Adrenal gland (tissue), 5 donors: ENCODE measurements at regions not wholly inside any gene's neighbourhood (a gene's known extent, or its start where the extent isn't known, plus 50 kb on each side); places are given as distances from the start of the nearest gene placed in this dataset.

Source experiments
- CTCF ChIP-seq, 6 experiments: fragments of 450-650 bp in 4 of 6; fragments of 200-600 bp in 2 of 6; sonication (generic) in 1 of 6; IDR thresholded peaks; 1 replicate in 5 of 6; 2 replicates in 1 of 6; pipeline versions ENCODE4 v1.5.1 to v1.8.0; 2016 to 2021; ENCODE audit warnings: antibody characterized with exemption in 6 of 6, mild to moderate bottlenecking in 2 of 6, moderate library complexity in 1 of 6
- POLR2A ChIP-seq, 2 donors: fragments of 450-650 bp; IDR thresholded peaks; one replicate each; pipeline ENCODE4 v1.6.1; 2017; ENCODE audit warnings: antibody characterized with exemption in 2 of 2, mild to moderate bottlenecking in 2 of 2, moderate library complexity in 1 of 2
- donor health status: DM: no; HTN: no; CAD: no.

- no peak for TF ChIP-seq CTCF (IDR thresholded peaks at IDR 0.05)
- TF ChIP-seq POLR2A (IDR thresholded peaks at IDR 0.05) = no peak
These were observed 179.7 kb upstream of the C1orf174 start for GRCh38 chr1:4079815-4080214.
